ENCODE measurements at regions not wholly inside any gene's neighbourhood (a gene's known extent, or its start where the extent isn't known, plus 50 kb on each side); places are given as distances from the start of the nearest gene placed in this dataset.

DNA sequence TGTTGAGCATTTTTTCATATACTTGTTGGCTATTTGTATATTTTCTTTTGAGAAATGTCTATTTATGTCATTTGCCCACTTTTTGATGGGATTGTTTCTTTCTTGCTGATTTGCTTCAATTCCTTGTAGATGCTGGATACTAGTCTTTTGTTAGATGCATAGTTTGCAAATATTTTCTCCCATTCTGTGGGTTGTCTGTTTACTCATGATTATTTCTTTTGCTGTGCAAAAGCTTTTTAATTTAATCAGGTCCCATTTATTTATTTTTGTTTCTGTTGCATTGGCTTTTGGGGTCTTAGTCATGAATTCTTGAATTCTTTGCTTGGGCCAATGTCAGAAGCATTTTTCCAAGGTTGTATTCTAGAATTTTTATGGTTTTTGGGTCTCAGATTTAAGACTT, 251.7 kb downstream of the WNT5A start:
- no peaks in the 10 kb centered on the region for H3K36me3 ChIP-seq (ENCODE audit: control insufficient read depth, low read length)
- no peaks in the 10 kb centered on the region for H3F3A ChIP-seq (ENCODE audit: control insufficient read depth, insufficient read depth)
- no peak overlapping the region for H3K4me3 ChIP-seq (ENCODE audit: low read length)
- no peak overlapping the region for H3K4me2 ChIP-seq (ENCODE audit: low read length)
- no peaks in the 10 kb centered on the region for H3K79me2 ChIP-seq (ENCODE audit: control insufficient read depth, low read length)
- H4K20me1 ChIP-seq (ENCODE audit: control insufficient read depth, insufficient read depth, low read depth, low read length) = no peaks in the 10 kb centered on the region
- peaks cover 5% of the 10 kb centered on the region; the same call in 1 of the 2 replicates for H3K9me3 ChIP-seq (ENCODE audit: control insufficient read depth, insufficient read depth, low read length)
- H3K27me3 ChIP-seq (ENCODE audit: control insufficient read depth, low read length) = no peaks in the 10 kb centered on the region
- no peak overlapping the region for H3K27ac ChIP-seq (ENCODE audit: low read depth, low read length)
- no peaks in the 10 kb centered on the region for H3K4me1 ChIP-seq (ENCODE audit: control insufficient read depth, low read length)
- no peaks in the 10 kb centered on the region; the same call in 1 of the 2 replicates for H3K9me2 ChIP-seq (replicated peaks; ENCODE audit: control insufficient read depth, low read length)
- TF ChIP-seq EZH2phosphoT487 (IDR thresholded peaks at IDR 0.05; ENCODE audit: borderline replicate concordance, low read length) = no peak
- TF ChIP-seq, protein P1, sequence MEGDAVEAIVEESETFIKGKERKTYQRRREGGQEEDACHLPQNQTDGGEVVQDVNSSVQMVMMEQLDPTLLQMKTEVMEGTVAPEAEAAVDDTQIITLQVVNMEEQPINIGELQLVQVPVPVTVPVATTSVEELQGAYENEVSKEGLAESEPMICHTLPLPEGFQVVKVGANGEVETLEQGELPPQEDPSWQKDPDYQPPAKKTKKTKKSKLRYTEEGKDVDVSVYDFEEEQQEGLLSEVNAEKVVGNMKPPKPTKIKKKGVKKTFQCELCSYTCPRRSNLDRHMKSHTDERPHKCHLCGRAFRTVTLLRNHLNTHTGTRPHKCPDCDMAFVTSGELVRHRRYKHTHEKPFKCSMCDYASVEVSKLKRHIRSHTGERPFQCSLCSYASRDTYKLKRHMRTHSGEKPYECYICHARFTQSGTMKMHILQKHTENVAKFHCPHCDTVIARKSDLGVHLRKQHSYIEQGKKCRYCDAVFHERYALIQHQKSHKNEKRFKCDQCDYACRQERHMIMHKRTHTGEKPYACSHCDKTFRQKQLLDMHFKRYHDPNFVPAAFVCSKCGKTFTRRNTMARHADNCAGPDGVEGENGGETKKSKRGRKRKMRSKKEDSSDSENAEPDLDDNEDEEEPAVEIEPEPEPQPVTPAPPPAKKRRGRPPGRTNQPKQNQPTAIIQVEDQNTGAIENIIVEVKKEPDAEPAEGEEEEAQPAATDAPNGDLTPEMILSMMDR (IDR thresholded peaks at IDR 0.05; ENCODE audit: low read depth, low read length, poor library complexity, severe bottlenecking) = no peak

DNA sequence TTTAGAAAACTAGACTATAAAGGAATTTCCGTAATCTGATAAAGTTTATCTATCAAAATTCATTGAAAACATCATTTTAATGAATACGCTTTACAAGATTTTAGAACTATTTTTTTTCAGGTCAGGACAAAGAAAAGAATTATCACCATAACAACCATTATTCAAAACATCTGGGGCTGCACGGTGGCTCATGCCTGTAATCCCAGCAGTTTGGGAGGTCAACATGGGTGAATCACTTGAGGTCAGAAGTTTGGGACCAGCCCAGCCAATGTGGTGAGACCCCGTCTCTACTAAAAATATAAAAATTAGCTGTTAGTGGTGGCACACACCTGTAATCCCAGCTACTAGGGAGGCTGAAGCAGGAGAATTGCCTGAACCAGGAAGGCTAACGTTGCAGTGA, 260.4 kb downstream of the WNT5A start:
- Histone ChIP-seq H3K27me3 (ENCODE audit: control insufficient read depth, low read length) (no peaks in the 10 kb centered on the region), H3K4me2 (ENCODE audit: low read length) (no peak overlapping the region), H3K4me3 (ENCODE audit: low read length) (no peak overlapping the region), H3F3A (ENCODE audit: control insufficient read depth, insufficient read depth) (no peaks in the 10 kb centered on the region), H3K27ac (ENCODE audit: low read depth, low read length) (no peak overlapping the region), H3K9me2 (replicated peaks; ENCODE audit: control insufficient read depth, low read length) (no peaks in the 10 kb centered on the region), H3K36me3 (ENCODE audit: control insufficient read depth, low read length) (no peaks in the 10 kb centered on the region), H3K4me1 (ENCODE audit: control insufficient read depth, low read length) (no peaks in the 10 kb centered on the region), H3K9me3 (ENCODE audit: control insufficient read depth, insufficient read depth, low read length) (no peaks in the 10 kb centered on the region), H3K79me2 (ENCODE audit: control insufficient read depth, low read length) (no peaks in the 10 kb centered on the region), H4K20me1 (ENCODE audit: control insufficient read depth, insufficient read depth, low read depth, low read length) (no peaks in the 10 kb centered on the region)
- TF ChIP-seq, protein P1 (IDR thresholded peaks at IDR 0.05; ENCODE audit: low read depth, low read length, poor library complexity, severe bottlenecking) = no peak
- TF ChIP-seq EZH2phosphoT487 (IDR thresholded peaks at IDR 0.05; ENCODE audit: borderline replicate concordance, low read length) = no peak

DNA sequence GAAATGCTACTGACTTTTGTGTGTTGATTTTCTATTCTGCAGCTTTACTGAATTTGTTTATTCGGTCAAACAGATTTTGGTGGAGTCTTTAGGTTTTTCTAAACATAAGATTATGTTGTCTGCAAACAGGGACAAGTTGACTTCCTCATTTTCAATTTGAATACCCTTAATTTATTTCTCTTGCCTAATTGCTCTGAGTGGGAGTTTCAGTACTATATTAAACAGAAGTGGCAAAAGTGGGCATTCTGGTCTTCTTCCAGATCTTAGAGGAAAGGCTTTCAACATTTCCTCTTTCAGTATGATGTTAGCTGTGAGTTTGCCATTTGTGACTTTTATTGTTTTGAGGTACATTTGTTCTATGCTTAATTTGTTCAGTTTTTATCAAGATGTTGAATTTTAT, 268.5 kb downstream of the WNT5A start:
- no peak overlapping the region for H3K27ac ChIP-seq (ENCODE audit: low read depth, low read length)
- H3K9me3 ChIP-seq (ENCODE audit: control insufficient read depth, insufficient read depth, low read length) = no peaks in the 10 kb centered on the region
- TF ChIP-seq EZH2phosphoT487 (IDR thresholded peaks at IDR 0.05; ENCODE audit: borderline replicate concordance, low read length) = no peak
- TF ChIP-seq, protein P1 (IDR thresholded peaks at IDR 0.05; ENCODE audit: low read depth, low read length, poor library complexity, severe bottlenecking) = no peak
- no peaks in the 10 kb centered on the region for H3K27me3 ChIP-seq (ENCODE audit: control insufficient read depth, low read length)
- H3K9me2 ChIP-seq (replicated peaks; ENCODE audit: control insufficient read depth, low read length) = no peaks in the 10 kb centered on the region
- H3K36me3 ChIP-seq (ENCODE audit: control insufficient read depth, low read length) = no peaks in the 10 kb centered on the region
- H4K20me1 ChIP-seq (ENCODE audit: control insufficient read depth, insufficient read depth, low read depth, low read length) = no peaks in the 10 kb centered on the region
- no peak overlapping the region for H3K4me3 ChIP-seq (ENCODE audit: low read length)
- H3K4me2 ChIP-seq (ENCODE audit: low read length) = no peak overlapping the region
- no peaks in the 10 kb centered on the region for H3F3A ChIP-seq (ENCODE audit: control insufficient read depth, insufficient read depth)
- no peaks in the 10 kb centered on the region for H3K4me1 ChIP-seq (ENCODE audit: control insufficient read depth, low read length)
- no peaks in the 10 kb centered on the region for H3K79me2 ChIP-seq (ENCODE audit: control insufficient read depth, low read length)

DNA sequence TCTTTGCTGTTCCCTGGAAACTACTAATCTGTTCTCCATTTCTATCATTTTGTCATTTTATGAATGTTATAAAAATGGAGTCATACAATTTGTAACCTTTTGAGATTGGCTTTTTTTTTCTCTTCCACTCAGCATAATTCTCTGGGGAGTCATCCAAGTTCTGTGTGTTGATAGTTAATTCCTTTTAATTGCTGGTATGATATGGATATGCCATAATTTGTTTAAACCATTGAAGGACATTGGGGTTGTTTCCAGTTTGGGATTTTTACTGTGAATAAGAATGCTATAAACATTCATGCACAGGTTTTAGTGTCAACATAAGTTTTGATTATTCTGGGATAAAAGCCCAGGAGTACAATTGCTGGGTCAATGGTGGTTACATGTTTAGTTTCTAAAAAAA, 279.4 kb downstream of the WNT5A start:
- H3K27ac ChIP-seq (ENCODE audit: low read depth, low read length) = no peak overlapping the region

More for the DNA sequence above, 279.4 kb downstream of the WNT5A start:
- Histone ChIP-seq H3K9me3 (ENCODE audit: control insufficient read depth, insufficient read depth, low read length) (no peaks in the 10 kb centered on the region), H3K79me2 (ENCODE audit: control insufficient read depth, low read length) (no peaks in the 10 kb centered on the region), H3K4me3 (ENCODE audit: low read length) (no peak overlapping the region), H3K9me2 (replicated peaks; ENCODE audit: control insufficient read depth, low read length) (no peaks in the 10 kb centered on the region), H4K20me1 (ENCODE audit: control insufficient read depth, insufficient read depth, low read depth, low read length) (no peaks in the 10 kb centered on the region), H3F3A (ENCODE audit: control insufficient read depth, insufficient read depth) (no peaks in the 10 kb centered on the region), H3K27me3 (ENCODE audit: control insufficient read depth, low read length) (no peaks in the 10 kb centered on the region), H3K4me1 (ENCODE audit: control insufficient read depth, low read length) (no peaks in the 10 kb centered on the region), H3K36me3 (ENCODE audit: control insufficient read depth, low read length) (no peaks in the 10 kb centered on the region), H3K4me2 (ENCODE audit: low read length) (no peak overlapping the region)
- TF ChIP-seq EZH2phosphoT487 (IDR thresholded peaks at IDR 0.05; ENCODE audit: borderline replicate concordance, low read length) = no peak
- TF ChIP-seq, protein P1 (IDR thresholded peaks at IDR 0.05; ENCODE audit: low read depth, low read length, poor library complexity, severe bottlenecking) = no peak

Data from DOHH2 (cell line).